Upper lobe of right lung (tissue), 1 donor: ENCODE measurements at regions not wholly inside any gene's neighbourhood (a gene's known extent, or its start where the extent isn't known, plus 50 kb on each side); places are given as distances from the start of the nearest gene placed in this dataset.

Experiments
- ATAC-seq: fragments of 200-7000 bp; cut with Tn5 transposase; one replicate; pipeline ENCODE4 v1.9.1; 2020; ENCODE audit warnings: mild to moderate bottlenecking, moderate library complexity
- DNase-seq: peaks from one replicate; pipeline ENCODE4 v3.0.0-alpha.2; 2020
- H3K27ac ChIP-seq: fragments of 200-600 bp; one replicate; pipeline ENCODE4 v1.8.0; 2022
- H3K27me3 ChIP-seq: fragments of 200-600 bp; one replicate; pipeline ENCODE4 v1.8.0; 2022; ENCODE audit warnings: mild to moderate bottlenecking
- H3K36me3 ChIP-seq: fragments of 200-600 bp; one replicate; pipeline ENCODE4 v1.8.0; 2022
- H3K4me1 ChIP-seq: fragments of 200-600 bp; one replicate; pipeline ENCODE4 v1.8.0; 2022
- H3K4me3 ChIP-seq: fragments of 200-600 bp; one replicate; pipeline ENCODE4 v1.8.0; 2022; ENCODE audit warnings: mild to moderate bottlenecking
- H3K9me3 ChIP-seq: fragments of 200-600 bp; one replicate; pipeline ENCODE4 v1.8.0; 2022
- intact Hi-C: fragments of 100-400 bp; cut with DNase I; formaldehyde crosslinking; loops from one replicate; pipeline ENCODE4 v1.11.0; 2022
- TF ChIP-seq, protein P1 (sequence below): fragments of 200-600 bp; IDR thresholded peaks from one replicate; pipeline ENCODE4 v1.8.0; 2022; ENCODE audit warnings: antibody characterized with exemption
- donor health status: DM: no; HTN: yes; CAD: no; lungs with severe emphysema.

DNA sequence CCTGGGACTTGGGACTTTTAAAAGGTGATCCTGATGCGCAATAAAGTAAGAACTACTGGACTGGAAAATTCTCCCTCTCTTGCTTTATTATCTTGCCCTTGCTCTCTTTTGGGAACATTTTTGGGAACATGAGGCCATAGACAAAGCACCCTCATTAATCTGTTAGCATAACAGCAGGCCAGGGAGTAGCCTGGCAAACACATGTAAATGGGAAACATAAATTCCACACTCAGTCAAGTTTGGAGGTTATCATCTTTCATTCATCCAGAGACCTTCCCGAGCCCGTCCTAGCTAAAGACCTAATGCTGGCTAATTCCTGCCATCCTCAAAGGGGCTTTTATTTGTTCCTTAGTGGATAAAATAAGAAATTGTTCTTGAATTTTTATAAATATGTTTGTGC, 162.8 kb upstream of the ARX start:
- H3K27ac ChIP-seq = no peak overlapping the region
- H3K4me1 ChIP-seq = no peaks in the 10 kb centered on the region
- TF ChIP-seq, protein P1, sequence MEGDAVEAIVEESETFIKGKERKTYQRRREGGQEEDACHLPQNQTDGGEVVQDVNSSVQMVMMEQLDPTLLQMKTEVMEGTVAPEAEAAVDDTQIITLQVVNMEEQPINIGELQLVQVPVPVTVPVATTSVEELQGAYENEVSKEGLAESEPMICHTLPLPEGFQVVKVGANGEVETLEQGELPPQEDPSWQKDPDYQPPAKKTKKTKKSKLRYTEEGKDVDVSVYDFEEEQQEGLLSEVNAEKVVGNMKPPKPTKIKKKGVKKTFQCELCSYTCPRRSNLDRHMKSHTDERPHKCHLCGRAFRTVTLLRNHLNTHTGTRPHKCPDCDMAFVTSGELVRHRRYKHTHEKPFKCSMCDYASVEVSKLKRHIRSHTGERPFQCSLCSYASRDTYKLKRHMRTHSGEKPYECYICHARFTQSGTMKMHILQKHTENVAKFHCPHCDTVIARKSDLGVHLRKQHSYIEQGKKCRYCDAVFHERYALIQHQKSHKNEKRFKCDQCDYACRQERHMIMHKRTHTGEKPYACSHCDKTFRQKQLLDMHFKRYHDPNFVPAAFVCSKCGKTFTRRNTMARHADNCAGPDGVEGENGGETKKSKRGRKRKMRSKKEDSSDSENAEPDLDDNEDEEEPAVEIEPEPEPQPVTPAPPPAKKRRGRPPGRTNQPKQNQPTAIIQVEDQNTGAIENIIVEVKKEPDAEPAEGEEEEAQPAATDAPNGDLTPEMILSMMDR = no peak
- ATAC-seq = no peak
- DNase-seq = no peak
- intact Hi-C loops = no loop called here
- H3K9me3 ChIP-seq = no peaks in the 10 kb centered on the region
- no peak overlapping the region for H3K4me3 ChIP-seq
- no peaks in the 10 kb centered on the region for H3K36me3 ChIP-seq
- H3K27me3 ChIP-seq = no peaks in the 10 kb centered on the region

DNA sequence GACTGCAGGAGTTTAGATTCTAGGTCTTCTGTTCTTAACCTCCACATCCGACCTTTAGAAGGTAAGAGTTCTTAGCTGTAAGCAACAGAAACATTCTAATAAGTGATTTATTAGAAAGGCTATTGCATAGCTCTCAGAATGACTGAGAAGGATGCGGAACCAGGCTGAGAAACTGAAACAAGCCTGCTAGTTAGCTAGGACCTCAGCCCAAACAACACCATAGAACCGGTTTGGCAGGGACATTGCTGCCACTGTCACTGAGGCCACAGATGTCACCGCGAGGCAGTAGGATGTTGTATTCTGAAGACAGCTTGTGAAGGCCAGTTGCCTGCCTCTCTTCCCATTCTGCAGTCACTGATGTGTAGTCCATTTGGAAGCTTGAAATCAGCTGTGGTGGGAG, 160.0 kb upstream of the ARX start:
- no peaks in the 10 kb centered on the region for H3K36me3 ChIP-seq
- no peaks in the 10 kb centered on the region for H3K4me1 ChIP-seq
- no peak overlapping the region for H3K4me3 ChIP-seq
- H3K27ac ChIP-seq = no peak overlapping the region
- H3K27me3 ChIP-seq = no peaks in the 10 kb centered on the region
- DNase-seq = no peak
- intact Hi-C loops = no loop called here
- no peak for ATAC-seq
- TF ChIP-seq, protein P1 = no peak
- no peaks in the 10 kb centered on the region for H3K9me3 ChIP-seq

DNA sequence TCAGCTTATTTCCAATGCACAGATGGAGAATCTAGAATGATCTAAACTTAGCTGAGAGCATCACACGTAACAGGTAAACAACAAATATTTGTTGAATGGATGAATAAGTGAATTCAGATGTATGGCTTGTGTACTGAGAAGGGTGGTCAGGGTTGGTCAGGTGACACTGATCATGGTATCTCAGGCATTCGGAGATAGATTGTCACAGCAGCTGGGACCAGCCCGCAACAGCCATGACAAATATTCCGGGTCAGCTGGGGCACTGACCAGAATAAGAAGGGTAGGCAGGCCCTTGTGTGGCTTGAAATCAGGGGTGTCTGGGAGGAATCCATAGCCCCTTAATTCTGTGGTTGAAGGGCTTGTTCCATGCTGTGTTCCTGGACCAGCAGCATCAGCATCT, 159.4 kb upstream of the ARX start:
- H3K4me3 ChIP-seq = no peak overlapping the region
- TF ChIP-seq, protein P1 = no peak

DNA sequence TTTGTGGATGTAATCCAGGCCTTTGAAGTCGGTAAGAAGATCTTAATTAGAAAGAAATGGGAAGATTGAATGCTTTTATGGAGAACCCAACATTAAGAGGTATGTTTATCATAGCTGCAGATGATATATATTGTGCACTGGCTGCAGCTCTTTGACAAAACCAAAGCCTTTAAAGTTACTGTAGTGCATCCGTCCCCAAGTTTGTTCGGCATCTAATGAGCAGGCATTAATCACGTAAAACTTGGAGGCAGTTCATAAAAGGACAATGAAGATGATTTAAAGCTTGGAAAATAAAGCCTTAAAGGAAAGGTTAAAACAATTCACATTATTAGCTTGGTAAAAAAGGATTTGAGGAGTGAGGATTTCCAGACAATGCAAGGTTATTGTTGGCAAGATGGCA, 150.8 kb upstream of the ARX start:
- TF ChIP-seq, protein P1 = no peak
- Histone ChIP-seq H3K27ac (no peak overlapping the region), H3K9me3 (no peaks in the 10 kb centered on the region), H3K27me3 (no peaks in the 10 kb centered on the region), H3K36me3 (no peaks in the 10 kb centered on the region), H3K4me3 (no peak overlapping the region), H3K4me1 (no peaks in the 10 kb centered on the region)
- DNase-seq (no peak), ATAC-seq (no peak)
- intact Hi-C loops = no loop called here

More for the DNA sequence above, 159.4 kb upstream of the ARX start:
- H3K36me3 ChIP-seq = no peaks in the 10 kb centered on the region
- no peak for ATAC-seq
- no peaks in the 10 kb centered on the region for H3K4me1 ChIP-seq
- H3K27ac ChIP-seq = no peak overlapping the region
- no peak for DNase-seq
- intact Hi-C loops = no loop called here
- no peaks in the 10 kb centered on the region for H3K9me3 ChIP-seq
- H3K27me3 ChIP-seq = no peaks in the 10 kb centered on the region

DNA sequence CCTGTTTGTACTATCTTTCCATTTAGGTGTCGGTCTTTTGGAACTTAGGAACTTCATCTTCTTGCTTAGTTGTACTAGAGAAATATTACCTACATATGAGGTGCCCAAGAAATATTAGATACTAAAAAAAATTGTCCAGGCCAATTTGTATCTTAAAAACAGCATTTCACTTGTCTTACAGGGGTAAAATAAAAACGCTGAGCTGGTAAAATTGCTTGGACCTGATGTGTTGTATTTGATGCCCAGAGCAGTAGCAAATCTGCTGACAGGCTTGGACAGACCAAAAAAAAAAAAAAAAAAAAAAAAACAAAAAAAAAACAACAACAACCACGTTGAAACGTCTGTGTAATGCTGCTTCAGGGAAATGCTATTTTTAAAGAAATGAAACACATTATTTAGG, 150.4 kb upstream of the ARX start:
- no peaks in the 10 kb centered on the region for H3K27me3 ChIP-seq
- H3K36me3 ChIP-seq = no peaks in the 10 kb centered on the region
- H3K4me1 ChIP-seq = no peaks in the 10 kb centered on the region
- no peak overlapping the region for H3K27ac ChIP-seq
- H3K9me3 ChIP-seq = no peaks in the 10 kb centered on the region
- ATAC-seq = no peak
- intact Hi-C loops = no loop called here
- no peak for DNase-seq
- no peak overlapping the region for H3K4me3 ChIP-seq
- TF ChIP-seq, protein P1 = no peak

DNA sequence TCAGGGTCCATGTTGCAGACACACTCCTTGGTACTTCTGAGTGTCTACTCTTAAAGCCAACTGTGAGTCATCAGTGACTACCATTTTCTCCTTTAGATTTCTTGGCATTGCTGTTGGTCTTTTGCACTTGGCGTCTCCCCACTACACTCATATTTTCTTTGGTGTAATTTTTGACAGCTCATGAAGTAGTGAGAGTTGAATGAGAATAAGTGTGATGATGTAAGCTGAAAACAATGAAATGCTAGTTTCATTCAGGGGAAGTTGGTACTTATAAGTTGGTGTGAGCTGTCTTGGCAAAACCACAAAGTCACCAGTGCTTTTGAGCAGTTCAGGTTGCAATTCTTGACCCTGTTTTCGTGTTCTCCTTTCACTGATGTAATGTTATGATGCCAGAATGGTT, 142.9 kb upstream of the ARX start:
- intact Hi-C loops = no loop called here
- DNase-seq (no peak), ATAC-seq (no peak)
- no peaks in the 10 kb centered on the region for H3K36me3 ChIP-seq
- no peaks in the 10 kb centered on the region for H3K9me3 ChIP-seq
- no peaks in the 10 kb centered on the region for H3K4me1 ChIP-seq
- no peak overlapping the region for H3K4me3 ChIP-seq
- no peak overlapping the region for H3K27ac ChIP-seq
- TF ChIP-seq, protein P1 = no peak
- H3K27me3 ChIP-seq = no peaks in the 10 kb centered on the region
